ENCODE measurements at regions not wholly inside any gene's neighbourhood (a gene's known extent, or its start where the extent isn't known, plus 50 kb on each side); places are given as distances from the start of the nearest gene placed in this dataset.
"Not testable (repeated sequence)": the region's sequence is repeated elsewhere in the genome, so short reads cannot be mapped to it uniquely, and the experiment has no call there.

DNA sequence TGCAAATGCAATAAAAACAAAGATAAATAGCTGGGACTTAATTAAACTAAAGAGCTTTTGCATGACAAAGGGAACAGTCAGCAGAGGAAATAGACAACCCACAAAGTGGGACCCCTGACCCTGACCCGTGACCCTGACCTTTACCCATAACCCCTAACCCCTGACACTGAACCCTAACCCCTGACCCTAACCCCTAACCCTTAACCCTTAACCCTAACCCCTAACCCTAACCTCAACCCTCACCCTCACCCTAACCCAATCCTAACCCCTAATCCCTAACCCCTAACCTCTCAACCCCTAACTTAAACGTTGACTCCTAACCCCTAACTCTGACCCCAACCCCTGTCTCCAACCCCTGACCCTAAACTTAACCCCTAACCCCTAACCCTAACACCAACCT, 236.6 kb downstream of the ANKRD30B start:
- TF ChIP-seq, protein P1, sequence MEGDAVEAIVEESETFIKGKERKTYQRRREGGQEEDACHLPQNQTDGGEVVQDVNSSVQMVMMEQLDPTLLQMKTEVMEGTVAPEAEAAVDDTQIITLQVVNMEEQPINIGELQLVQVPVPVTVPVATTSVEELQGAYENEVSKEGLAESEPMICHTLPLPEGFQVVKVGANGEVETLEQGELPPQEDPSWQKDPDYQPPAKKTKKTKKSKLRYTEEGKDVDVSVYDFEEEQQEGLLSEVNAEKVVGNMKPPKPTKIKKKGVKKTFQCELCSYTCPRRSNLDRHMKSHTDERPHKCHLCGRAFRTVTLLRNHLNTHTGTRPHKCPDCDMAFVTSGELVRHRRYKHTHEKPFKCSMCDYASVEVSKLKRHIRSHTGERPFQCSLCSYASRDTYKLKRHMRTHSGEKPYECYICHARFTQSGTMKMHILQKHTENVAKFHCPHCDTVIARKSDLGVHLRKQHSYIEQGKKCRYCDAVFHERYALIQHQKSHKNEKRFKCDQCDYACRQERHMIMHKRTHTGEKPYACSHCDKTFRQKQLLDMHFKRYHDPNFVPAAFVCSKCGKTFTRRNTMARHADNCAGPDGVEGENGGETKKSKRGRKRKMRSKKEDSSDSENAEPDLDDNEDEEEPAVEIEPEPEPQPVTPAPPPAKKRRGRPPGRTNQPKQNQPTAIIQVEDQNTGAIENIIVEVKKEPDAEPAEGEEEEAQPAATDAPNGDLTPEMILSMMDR (IDR thresholded peaks at IDR 0.05; ENCODE audit: insufficient read depth, low read length, poor library complexity, severe bottlenecking): not testable (repeated sequence)
- not testable (repeated sequence) for TF ChIP-seq EZH2phosphoT487 (conservative IDR thresholded peaks at IDR 0.05; ENCODE audit: low read length)
